ENCODE measurements at regions not wholly inside any gene's neighbourhood (a gene's known extent, or its start where the extent isn't known, plus 50 kb on each side); places are given as distances from the start of the nearest gene placed in this dataset.

- Histone ChIP-seq H3K4me1 (ENCODE audit: insufficient read depth, low read length, severe bottlenecking) (no peaks in the 10 kb centered on the region), H3K79me2 (ENCODE audit: insufficient read depth, low read length) (no peaks in the 10 kb centered on the region), H3K9me2 (ENCODE audit: low read depth, low read length) (no peaks in the 10 kb centered on the region), H3K36me3 (ENCODE audit: insufficient read depth, low read length) (no peaks in the 10 kb centered on the region), H3K27me3 (ENCODE audit: insufficient read depth, low read length) (no peaks in the 10 kb centered on the region), H4K20me1 (ENCODE audit: insufficient read depth, low read length) (no peaks in the 10 kb centered on the region), H3K27ac (ENCODE audit: low read depth, low read length, poor library complexity, severe bottlenecking) (no peak overlapping the region), H3K9ac (ENCODE audit: low read length) (no peak overlapping the region), H3K4me3 (ENCODE audit: low read depth, low read length, poor library complexity, severe bottlenecking) (no peak overlapping the region), H3K4me2 (ENCODE audit: low read length) (no peak overlapping the region), H3F3A (ENCODE audit: insufficient read depth, low read length) (no peaks in the 10 kb centered on the region), H2AFZ (ENCODE audit: low read length) (no peak overlapping the region), H3K9me3 (ENCODE audit: low read length) (no peaks in the 10 kb centered on the region)
- TF ChIP-seq EZH2 (IDR thresholded peaks at IDR 0.05; ENCODE audit: borderline replicate concordance, low read length) (no peak), CTCF (IDR thresholded peaks at IDR 0.05; ENCODE audit: low read length) (no peak)
Observed at GRCh38 chr3:10597733-10598132, 92.3 kb upstream of the ATP2B2 start.

DNA sequence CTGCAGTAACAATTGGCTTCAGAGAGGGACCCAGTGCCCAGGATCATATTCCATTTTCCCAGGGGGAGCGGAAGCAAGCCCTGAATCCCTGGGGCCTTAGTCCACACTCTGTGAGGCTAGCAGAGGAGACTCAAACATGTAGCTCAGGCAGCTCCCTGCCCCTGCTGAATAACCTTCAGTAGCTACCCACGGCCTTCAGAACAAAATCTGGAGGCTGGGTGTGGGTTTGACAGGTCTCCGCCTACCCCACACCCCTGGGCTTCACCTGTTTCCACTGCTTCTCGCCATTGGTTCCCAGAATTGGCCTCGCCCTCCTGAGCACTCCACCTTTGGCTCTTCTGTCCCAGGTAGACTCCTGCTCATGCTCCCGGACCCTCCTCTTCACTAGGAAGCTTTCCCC, 93.6 kb upstream of the ATP2B2 start:
- no peaks in the 10 kb centered on the region for H3K36me3 ChIP-seq (ENCODE audit: insufficient read depth, low read length)
- H4K20me1 ChIP-seq (ENCODE audit: insufficient read depth, low read length) = no peaks in the 10 kb centered on the region
- H3K27ac ChIP-seq (ENCODE audit: low read depth, low read length, poor library complexity, severe bottlenecking) = no peak overlapping the region
- no peak overlapping the region for H3K9ac ChIP-seq (ENCODE audit: low read length)
- no peaks in the 10 kb centered on the region for H3K9me2 ChIP-seq (ENCODE audit: low read depth, low read length)
- H3K79me2 ChIP-seq (ENCODE audit: insufficient read depth, low read length) = no peaks in the 10 kb centered on the region
- H3K27me3 ChIP-seq (ENCODE audit: insufficient read depth, low read length) = no peaks in the 10 kb centered on the region
- no peaks in the 10 kb centered on the region for H3F3A ChIP-seq (ENCODE audit: insufficient read depth, low read length)
- H3K4me2 ChIP-seq (ENCODE audit: low read length) = no peak overlapping the region
- H3K4me3 ChIP-seq (ENCODE audit: low read depth, low read length, poor library complexity, severe bottlenecking) = no peak overlapping the region
- no peaks in the 10 kb centered on the region for H3K4me1 ChIP-seq (ENCODE audit: insufficient read depth, low read length, severe bottlenecking)
- TF ChIP-seq CTCF (IDR thresholded peaks at IDR 0.05; ENCODE audit: low read length) (no peak), EZH2 (IDR thresholded peaks at IDR 0.05; ENCODE audit: borderline replicate concordance, low read length) (no peak)
- no peaks in the 10 kb centered on the region for H3K9me3 ChIP-seq (ENCODE audit: low read length)
- no peak overlapping the region for H2AFZ ChIP-seq (ENCODE audit: low read length)

GRCh38 chr3:10599444-10599843, 94.1 kb upstream of the ATP2B2 start:
- H3K9me3 ChIP-seq (ENCODE audit: low read length) = no peaks in the 10 kb centered on the region
- H3K27me3 ChIP-seq (ENCODE audit: insufficient read depth, low read length) = no peaks in the 10 kb centered on the region
- H3K4me2 ChIP-seq (ENCODE audit: low read length) = no peak overlapping the region
- no peaks in the 10 kb centered on the region for H3K36me3 ChIP-seq (ENCODE audit: insufficient read depth, low read length)
- TF ChIP-seq EZH2 (IDR thresholded peaks at IDR 0.05; ENCODE audit: borderline replicate concordance, low read length) (no peak), CTCF (IDR thresholded peaks at IDR 0.05; ENCODE audit: low read length) (no peak)
- H3K79me2 ChIP-seq (ENCODE audit: insufficient read depth, low read length) = no peaks in the 10 kb centered on the region
- no peak overlapping the region for H3K9ac ChIP-seq (ENCODE audit: low read length)
- H4K20me1 ChIP-seq (ENCODE audit: insufficient read depth, low read length) = no peaks in the 10 kb centered on the region
- no peaks in the 10 kb centered on the region for H3F3A ChIP-seq (ENCODE audit: insufficient read depth, low read length)
- no peak overlapping the region for H3K4me3 ChIP-seq (ENCODE audit: low read depth, low read length, poor library complexity, severe bottlenecking)
- H2AFZ ChIP-seq (ENCODE audit: low read length) = no peak overlapping the region
- no peak overlapping the region for H3K27ac ChIP-seq (ENCODE audit: low read depth, low read length, poor library complexity, severe bottlenecking)
- H3K4me1 ChIP-seq (ENCODE audit: insufficient read depth, low read length, severe bottlenecking) = no peaks in the 10 kb centered on the region
- H3K9me2 ChIP-seq (ENCODE audit: low read depth, low read length) = no peaks in the 10 kb centered on the region

Data from OCI-LY1 (cell line).